Pulmonary artery endothelial cell (primary cell): ENCODE measurements at regions not wholly inside any gene's neighbourhood (a gene's known extent, or its start where the extent isn't known, plus 50 kb on each side); places are given as distances from the start of the nearest gene placed in this dataset.
A peak's percentile ranks its signal among the peaks of the same experiment; 100 is the strongest.
"Not testable (repeated sequence)": the region's sequence is repeated elsewhere in the genome, so short reads cannot be mapped to it uniquely, and the experiment has no call there.

ENCODE experiments used
- DNase-seq: peaks from one replicate; pipeline ENCODE4 v3.0.0-alpha.2; 2011; ENCODE audit warnings: low read depth, low spot score

DNA sequence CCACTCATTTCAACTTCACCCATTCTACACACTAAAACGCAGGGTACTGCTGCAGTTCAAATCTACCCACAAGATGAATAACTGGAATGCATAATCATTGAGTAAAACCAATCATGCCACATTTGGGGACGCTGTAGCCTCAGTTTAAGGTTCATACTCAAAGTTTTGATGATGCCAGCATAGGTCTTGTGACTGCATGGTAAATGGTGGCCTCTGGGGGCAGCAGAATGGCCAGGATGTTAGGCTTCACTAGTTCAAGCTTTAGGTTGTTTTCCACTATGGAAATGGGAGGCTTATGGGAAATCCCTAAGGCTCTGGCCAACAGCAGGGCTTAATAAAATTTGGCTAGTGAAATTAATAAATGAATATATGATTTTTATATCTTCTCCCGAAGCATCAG, 104.3 kb upstream of the TSC22D2 start:
- no peak for DNase-seq

DNA sequence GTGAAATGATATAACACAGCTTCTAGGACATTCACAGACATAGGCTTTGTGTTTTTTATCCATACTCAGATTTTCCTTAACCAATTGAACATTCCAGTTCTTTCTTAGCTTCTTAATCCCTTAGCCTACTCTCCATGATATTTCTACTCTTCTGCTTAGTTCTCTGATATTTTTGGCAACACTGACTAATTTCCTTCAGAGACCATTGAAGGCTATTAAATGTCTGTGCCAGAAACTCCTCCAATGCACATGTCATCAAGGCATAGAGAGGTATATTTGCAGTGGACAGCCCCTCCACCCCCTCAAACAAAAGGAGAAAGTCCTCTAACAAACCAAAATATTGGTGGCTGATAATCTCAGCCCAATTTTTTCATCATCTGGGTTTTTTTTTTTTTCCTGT, 105.9 kb upstream of the TSC22D2 start:
- no peak for DNase-seq

DNA sequence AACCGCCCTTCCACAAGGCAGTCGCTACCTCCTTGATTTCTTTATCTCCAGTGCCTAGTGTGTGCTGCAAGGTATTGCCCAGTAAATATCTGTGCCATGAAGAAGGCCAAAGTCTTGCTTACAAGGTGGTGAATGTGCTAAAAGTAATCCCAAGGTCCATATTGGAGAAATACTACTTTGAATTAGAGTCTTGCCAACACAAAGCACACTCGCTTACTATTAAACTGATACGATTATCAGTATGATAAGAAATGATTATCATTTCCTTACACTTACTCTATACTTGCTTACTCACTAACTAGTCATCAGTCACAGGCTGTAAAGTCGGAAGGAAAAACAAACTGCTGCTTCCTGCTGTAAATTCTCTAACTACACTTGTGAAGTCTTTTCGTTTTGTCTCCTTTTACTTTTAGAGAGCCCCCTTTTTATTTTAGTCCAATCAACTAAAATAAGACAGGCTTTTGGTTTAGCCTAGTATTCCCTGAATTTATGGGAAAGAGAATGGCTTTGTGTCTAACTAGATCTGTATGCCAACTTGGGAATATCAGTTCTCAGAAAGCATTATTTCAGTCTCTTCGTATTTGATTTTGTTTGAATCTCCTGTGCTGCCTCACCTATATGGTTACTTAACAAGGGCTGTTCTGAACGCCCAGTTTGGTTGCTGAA, 107.1 kb upstream of the TSC22D2 start:
- peak; percentile 33 for DNase-seq

DNA sequence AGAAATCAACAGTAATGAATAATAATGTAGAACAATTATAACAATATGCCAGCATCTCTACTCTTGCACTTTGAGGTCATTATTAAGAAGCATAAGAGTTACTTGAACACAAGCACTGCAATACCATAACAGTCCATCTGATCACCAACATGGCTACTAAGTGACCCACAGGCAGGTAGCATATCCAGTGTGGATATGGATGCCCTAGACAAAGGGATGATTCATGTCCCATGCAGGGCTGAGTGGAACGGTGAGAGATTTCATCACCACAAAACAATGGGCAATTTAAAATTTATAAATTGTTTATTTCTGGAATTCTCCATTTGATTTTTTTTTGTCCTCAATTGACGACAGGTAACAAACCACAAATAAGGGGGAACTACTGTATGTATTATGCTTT, 107.7 kb upstream of the TSC22D2 start:
- no peak for DNase-seq

DNA sequence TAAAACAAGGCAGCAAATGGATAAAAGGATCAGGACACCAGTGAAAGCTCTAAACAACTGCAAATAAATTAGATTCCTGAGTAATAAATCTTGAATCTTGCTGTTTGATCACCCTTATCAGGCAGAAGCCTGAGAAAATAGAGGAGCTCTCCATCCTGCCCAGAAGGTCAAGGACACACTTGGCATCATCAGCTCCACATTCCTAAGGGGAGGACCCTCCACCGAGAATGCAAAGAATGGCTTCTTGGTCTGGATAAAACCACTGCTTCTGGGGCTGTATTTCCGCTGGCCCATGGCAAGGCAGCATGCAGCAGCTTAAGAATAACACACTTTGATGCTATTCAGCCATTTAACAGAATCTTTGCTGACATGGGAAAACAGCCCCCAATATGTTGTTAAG, 108.9 kb upstream of the TSC22D2 start:
- DNase-seq = no peak

DNA sequence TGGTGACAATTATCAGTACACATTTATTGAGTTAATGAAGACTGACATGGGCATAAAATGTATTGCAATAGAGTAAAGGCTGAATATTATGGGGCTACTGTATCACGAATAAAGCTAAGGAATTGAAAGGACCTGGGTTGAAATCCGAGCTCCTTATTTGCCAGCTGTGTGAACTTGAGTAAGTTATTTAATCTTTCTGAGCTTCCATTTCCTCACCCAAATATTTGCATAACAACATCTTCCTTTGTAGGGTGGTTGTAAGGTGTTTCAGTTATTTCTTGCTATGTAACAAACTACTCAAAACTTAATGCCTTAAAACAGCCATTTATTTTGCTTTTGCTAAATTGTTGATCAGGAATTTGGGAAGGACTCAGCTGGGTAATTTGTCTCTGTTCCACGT, 111.1 kb upstream of the TSC22D2 start:
- DNase-seq = no peak

DNA sequence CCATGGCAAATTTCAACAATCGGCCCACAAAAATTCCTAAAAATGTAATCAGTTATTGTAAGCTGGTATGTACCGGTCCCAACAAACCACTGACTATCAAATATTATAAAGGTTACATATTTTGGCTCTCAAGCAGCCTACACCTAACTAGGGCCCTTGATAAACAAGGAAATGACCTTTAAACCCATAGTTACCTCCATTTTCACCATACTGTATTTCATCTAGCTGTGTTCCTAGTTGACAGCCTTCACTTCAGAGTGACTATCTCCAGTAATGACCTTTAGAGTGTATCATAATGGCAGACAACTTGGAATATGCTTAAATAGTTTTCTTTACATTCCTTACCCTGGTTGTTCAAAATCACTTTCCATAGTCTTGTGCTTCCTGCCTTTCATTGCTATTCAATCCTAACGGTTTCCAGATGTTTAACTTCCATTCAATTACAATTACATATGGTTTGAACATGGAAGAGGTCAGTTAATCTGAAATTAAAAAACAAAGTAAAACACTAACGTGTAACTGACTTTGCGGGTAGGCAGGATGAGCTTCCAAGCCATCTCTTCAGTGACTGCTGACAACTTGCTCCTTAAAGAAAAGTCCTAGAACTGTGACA, 111.9 kb upstream of the TSC22D2 start:
- DNase-seq = no peak

DNA sequence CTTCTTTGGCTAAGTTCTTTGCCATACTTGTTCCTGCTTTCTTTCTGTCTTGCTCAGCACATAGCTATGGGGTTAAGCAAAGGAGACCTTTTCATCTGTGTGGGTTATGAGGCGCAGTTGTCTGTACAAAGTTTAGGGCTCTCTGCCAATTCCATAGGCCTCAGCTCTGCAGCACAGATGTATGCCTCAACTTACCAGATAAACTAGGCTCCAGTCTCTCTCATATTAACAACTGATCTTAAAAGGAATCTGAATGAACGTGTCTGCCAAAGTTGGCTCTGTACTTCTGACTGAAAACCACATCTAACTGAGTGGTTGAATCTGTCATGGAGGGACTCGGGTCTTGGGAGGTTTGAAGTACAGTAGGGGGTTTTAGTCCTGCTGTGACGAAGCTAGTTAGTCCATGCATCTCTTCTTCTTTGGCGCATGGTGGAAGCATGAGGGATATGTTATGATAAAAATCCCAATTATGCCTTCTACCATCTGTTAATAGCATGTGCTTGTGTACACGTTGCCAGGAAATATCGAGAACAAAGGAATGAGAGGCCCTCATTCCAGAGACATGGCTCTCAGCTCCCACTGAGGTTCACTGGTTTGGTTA, 114.6 kb upstream of the TSC22D2 start:
- DNase-seq = no peak

DNA sequence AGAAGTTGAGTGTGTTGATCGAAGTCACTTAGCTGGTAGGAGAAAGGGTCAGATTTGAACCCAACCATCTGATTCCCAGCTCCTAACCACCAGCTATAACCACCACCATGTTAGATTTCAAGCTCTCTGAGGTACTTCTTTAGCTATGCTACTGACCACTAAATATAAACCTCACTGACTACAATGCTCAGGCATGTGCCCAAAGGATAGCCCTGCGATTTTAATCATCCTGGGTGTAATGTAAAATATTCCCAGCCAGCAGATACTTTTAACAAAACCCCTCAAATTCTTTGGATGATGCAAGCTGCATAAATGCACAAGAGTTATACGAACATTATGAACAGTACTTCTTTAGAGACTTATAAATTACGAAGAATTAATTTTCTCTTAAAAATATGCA, 115.2 kb upstream of the TSC22D2 start:
- no peak for DNase-seq

DNA sequence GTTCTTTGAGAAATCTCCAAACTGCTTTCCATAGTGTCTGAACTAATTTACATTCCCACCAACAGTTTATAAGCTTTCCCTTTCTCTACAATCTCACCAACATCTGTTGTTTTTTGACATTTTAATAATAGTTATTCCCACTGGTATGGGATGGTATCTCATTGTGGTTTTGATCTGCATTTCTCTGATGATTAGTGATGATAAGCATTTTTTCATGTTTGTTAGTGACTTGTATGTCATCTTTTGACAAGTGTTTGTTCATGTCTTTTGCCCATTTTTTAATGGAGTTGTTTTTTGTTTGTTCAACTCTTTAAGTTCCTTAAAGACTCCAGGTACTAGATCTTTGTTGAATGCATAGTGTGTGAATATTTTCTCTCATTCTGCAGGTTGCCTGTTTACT, 116.6 kb upstream of the TSC22D2 start:
- no peak for DNase-seq

DNA sequence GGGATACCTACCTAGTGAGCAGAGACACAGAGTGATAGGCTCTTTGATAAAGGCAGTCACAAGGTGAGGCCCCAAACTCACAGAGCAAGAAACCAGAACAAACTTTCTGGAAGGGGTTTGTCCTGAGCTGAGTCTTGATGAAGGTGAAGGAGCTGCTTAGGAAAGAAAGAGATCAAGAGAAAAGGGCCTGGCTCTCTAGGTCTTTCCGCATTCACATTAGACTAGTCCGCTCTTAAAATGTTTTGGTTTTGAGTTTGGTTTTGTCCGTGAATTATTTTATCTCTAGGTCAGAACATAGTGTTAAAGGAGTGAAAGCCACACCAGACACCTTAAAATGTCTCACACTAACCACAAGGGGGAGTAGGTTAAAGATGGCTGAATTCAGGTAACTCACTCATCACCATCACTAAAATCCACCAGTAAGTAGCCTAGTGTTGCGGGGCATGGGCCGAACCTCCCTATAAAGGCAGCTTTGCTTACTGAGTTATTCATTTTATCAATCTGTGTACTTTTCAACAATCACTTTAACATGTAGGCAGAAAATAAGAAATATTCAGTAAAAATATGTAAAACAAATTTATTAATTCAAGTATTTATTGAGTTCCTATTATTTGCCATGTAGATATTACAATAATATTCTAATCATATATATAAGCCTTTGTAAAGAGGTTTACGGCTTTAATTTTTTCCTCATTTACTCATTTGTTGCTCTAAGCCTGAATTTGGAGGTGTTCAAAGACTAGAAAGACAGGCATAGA, 121.5 kb upstream of the TSC22D2 start:
- DNase-seq = peak; percentile 20

DNA sequence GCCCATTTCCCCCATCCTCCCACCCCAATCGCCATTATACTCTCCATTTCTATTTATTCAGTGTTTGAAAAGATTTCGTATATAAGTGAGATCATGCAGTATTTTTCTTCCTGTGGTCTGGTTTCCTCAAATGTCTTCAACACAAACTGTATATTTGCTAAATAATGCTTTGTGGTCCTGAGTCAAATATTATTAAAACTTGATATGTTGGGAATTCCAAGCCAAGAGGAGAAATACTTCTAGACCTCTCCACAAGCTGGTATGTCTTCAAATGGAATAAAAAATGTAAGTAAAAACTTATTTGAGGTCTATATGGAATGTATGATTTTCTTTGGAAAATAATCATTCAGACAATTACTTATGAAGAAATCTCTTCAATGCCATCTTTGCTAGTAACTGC, 122.5 kb upstream of the TSC22D2 start:
- no peak for DNase-seq

DNA sequence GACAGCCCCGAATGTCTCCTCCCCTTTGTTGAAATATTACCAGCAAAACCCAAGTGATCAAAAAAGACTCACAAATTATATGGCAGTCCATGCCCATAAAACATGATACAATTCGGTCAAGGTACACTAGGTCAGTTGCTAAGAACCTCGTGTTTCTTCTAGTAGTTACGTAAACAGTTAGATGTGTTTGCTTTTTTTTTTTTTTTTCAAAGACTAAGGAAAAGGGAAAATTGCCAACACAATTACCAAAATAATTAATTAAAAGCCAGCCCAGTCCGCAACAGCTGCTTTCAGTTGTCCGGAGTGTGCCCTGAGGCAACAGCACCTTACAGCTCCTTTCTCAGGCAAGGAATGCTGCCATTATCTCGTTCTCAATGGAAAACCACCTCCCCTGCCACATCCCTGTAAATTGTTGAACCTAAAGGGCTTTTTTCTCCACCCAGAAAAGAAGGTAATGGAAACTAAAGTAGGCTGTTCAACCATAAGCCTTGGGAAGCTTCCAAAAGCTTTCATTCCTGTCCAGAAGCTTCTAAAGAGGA, 129.2 kb upstream of the TSC22D2 start:
- DNase-seq = no peak

DNA sequence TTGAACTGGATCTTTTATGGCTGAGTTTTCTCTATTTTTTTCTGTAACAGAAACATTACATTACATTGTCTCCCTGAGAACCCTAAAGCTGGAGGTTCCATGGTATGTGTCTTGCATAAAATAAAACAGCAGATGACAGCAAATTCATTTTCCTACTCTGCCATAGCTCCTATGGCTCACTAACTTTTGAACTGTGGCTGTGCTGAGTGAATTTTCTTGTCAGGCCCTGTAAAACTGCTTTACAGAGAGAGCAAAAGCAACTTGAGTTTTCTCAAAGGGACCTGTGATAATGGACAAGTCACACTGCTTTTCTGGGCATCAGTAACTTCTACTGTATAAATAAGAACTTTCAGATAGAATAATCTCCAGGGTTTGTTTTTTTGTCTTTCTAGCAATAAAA, 129.9 kb upstream of the TSC22D2 start:
- DNase-seq = no peak

DNA sequence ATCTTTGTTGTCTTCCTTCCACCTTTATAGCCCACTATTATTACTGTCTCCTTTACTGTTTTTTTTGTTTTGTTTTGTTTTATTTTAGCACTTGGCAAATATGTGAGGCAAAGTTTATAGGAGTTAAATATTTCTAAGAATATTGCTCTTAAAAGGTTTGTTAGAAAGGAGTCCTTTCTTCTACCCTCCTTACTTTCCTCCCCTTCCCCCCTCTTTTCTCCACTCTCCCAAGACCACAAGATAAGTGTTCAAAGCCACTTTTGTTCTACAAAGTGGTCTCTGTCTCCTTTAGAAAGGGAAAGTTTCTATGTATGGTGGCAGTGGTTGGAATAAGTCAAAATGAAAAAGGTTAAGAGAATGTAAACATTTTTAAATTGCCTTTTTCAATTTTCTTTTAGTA, 130.7 kb upstream of the TSC22D2 start:
- no peak for DNase-seq

DNA sequence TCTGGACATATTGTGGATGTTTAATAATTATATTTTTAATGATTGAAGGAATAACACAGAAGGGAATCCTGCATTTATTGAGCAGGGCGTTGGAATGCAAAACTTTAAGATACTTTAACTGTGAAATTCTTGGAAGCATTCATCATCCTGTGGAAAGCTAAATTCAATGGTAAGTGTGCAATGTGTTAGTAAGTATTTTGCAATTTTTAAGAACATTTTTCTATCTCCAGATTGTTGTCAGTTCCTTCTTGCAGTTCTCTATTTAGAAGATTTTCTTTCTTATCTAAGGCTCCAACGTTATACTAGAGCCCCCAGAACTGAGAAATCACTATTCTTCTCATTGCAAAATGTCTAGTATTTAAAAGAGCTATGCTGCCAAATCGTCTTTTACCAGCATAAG, 132.2 kb upstream of the TSC22D2 start:
- no peak for DNase-seq

DNA sequence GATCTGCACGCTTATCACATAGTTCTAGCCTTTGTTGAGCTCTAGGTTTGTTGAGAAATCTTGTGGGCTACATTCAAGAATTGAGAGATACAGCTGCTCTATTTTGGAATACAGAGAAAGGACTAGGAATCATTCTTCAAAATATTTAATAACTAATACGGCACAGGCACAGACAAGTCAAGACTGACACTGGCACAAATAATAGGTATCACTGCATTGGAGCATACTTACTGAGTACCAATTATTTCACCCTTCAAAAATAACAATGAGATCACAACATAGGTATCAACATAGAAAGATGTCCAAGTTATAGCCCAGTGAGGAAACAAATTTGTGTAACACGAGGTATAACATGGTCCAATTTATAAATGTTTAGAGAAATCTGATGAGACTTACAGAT, 133.7 kb upstream of the TSC22D2 start:
- DNase-seq = no peak

DNA sequence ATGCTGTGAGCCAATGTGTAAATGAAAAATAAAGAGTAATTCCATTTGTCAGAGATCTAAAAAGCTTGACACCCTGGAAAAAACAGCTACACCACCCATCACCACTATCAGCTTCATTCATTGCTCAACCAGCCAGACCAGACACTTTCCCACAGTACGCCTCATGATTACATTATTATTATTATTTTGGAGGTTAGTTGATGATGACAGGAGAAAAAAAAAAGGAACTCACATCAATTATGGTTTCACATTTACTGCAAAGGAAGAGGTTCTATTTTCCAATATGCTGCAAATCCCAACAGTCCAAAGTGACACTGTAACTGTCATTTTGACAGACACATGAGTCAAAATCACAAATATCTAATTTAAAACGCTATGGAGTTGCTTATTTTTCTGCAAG, 134.7 kb upstream of the TSC22D2 start:
- DNase-seq = no peak

DNA sequence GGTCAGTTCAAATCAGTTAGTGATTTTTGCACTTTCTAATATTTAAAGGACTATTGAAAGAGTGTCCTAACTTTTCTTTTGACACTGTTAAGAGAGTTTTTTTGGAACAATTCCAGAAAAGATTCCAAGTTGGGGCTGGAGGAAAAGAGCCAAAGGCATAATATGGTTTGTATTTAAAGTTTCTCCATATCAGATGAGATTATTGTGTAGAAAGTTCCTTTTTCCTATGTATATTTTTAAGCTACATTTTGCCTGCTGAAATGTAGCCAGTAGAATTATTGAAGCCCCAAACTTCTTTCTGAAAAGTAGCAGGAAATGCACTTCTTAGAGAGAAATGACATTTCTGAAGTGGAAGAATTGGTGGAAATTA, 136.5 kb upstream of the TSC22D2 start:
- DNase-seq = no peak

DNA sequence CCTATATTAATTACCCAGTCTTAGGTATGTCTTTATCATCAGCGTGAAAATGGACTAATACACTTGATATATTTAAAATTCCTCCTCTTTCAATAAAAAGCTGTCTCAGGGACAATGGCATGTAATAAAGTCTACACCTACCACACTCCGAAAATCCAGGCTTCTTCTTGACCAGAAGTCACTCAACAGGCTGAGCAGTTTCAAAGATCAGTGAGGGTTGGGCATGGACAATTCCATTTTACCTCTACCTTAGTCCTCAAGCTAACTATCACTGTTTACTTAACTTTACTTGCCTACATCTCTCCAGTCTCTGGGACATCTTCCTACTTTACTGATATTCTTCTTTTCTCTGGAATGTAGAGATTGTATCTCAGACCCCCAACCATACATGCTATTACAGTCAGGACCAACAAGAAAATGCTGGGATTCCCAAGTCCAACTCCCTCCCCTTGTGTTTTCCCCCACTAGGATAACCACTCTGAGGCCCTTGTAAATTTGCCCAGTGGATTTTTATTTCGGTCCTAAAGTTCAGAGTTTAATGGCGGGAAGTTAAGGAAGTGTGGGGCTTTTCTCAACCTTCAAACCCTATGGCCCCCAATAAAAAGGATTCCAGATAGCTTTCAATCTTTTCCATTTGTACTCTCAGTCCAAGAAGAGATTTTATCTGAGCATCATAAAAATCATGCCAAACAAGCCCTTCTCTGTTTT, 137.1 kb upstream of the TSC22D2 start:
- DNase-seq = no peak

DNA sequence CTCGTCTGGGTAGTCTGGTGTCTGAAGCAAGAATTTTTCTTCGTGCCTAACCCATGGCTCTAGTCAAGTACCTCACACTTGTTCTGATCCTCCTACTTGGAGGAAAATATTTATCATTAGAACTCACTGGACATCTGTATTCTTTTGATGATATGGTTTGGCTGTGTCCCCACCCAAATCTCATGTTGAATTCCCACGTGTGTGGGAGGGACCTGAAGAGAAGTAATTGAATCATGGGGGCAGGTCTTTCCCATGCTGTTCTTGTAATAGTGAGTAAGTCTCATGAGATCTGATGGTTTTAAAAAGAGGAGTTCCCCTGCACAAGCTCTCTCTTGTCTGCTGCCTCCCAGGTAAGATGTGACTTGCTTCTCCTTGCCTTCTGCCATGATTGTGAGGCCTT, 137.7 kb upstream of the TSC22D2 start:
- not testable (repeated sequence) for DNase-seq

DNA sequence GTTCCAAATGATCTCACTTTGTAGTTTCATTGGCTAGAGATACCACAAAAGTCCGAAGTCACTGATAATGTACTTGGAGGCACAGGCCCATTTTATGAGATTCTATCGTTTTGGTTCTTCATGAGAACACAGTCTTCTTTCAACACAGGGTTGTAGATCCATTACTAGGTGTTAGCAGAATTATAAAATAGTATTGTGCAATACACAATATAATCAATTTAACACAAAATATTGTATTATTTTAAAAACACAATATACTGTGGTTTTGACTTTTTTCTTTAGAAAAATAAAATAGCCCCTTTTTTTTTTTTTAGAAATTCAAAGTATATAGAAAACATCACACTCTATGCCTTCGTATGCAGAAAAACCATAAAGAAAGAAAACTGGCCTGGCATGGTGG, 138.6 kb upstream of the TSC22D2 start:
- DNase-seq = no peak
